Liver (tissue), 8 donors: ENCODE measurements at regions not wholly inside any gene's neighbourhood (a gene's known extent, or its start where the extent isn't known, plus 50 kb on each side); places are given as distances from the start of the nearest gene placed in this dataset.
"Not testable (repeated sequence)": the region's sequence is repeated elsewhere in the genome, so short reads cannot be mapped to it uniquely, and the experiment has no call there.

Source experiments
- DNase-seq: peaks from one replicate; pipeline ENCODE4 v3.0.0-alpha.2; 2017; ENCODE audit warnings: low spot score
- H3K27ac ChIP-seq, 2 donors: one replicate each; pipeline ENCODE4 v1.7.0; 2013; ENCODE audit warnings: inconsistent platforms in 2 of 2, low read length in 2 of 2, control low read depth in 1 of 2, low read depth in 1 of 2, mild to moderate bottlenecking in 1 of 2
- H3K27me3 ChIP-seq, 4 donors: one replicate each; pipeline versions ENCODE4 v1.6.1 to v1.7.0; 2013; ENCODE audit warnings: low read length in 3 of 4, inconsistent platforms in 1 of 4, mild to moderate bottlenecking in 1 of 4, moderate library complexity in 1 of 4; ENCODE audit not compliant: control insufficient read depth in 4 of 4, insufficient read depth in 4 of 4
- H3K36me3 ChIP-seq, 4 donors: one replicate each; pipeline versions ENCODE4 v1.6.1 to v1.7.0; 2013; ENCODE audit warnings: low read length in 3 of 4, mild to moderate bottlenecking in 3 of 4, low read depth in 1 of 4, moderate library complexity in 1 of 4; ENCODE audit not compliant: control insufficient read depth in 4 of 4, insufficient read depth in 3 of 4
- H3K4me1 ChIP-seq, 4 donors: one replicate each; pipeline versions ENCODE4 v1.6.1 to v1.7.0; 2013; ENCODE audit warnings: low read length in 3 of 4, mild to moderate bottlenecking in 3 of 4, moderate library complexity in 1 of 4; ENCODE audit not compliant: control insufficient read depth in 4 of 4, insufficient read depth in 4 of 4
- H3K4me3 ChIP-seq, 3 donors: one replicate each; pipeline versions ENCODE4 v1.6.1 to v1.7.0; 2013; ENCODE audit warnings: low read length in 3 of 3, control low read depth in 1 of 3, low read depth in 1 of 3, mild to moderate bottlenecking in 1 of 3
- H3K9ac ChIP-seq, 2 donors: one replicate each; pipeline ENCODE4 v1.7.0; 2013; ENCODE audit warnings: low read length in 2 of 2, mild to moderate bottlenecking in 2 of 2, moderate library complexity in 2 of 2, control low read depth in 1 of 2, low read depth in 1 of 2
- H3K9me3 ChIP-seq, 4 donors: one replicate each; pipeline versions ENCODE4 v1.6.1 to v1.7.0; 2013; ENCODE audit warnings: low read length in 3 of 4; ENCODE audit not compliant: control insufficient read depth in 4 of 4
- CTCF ChIP-seq: fragments of 150-350 bp; IDR thresholded peaks from 2 replicates; pipeline ENCODE4 v1.5.1; 2017; ENCODE audit warnings: improper control_type of control experiment, low read depth, low read length; ENCODE audit not compliant: missing input control
- EGR1 ChIP-seq, 2 donors: IDR thresholded peaks; 2 replicates each; pipeline ENCODE4 v1.6.1; 2016 to 2018; ENCODE audit warnings: antibody characterized with exemption in 2 of 2, low read depth in 2 of 2
- FOXA1 ChIP-seq: IDR thresholded peaks from 2 replicates; pipeline ENCODE4 v1.6.1; 2016; ENCODE audit warnings: antibody characterized with exemption
- JUND ChIP-seq, 2 donors: IDR thresholded peaks; 2 replicates each; pipeline ENCODE4 v1.6.1; 2016; ENCODE audit warnings: antibody characterized with exemption in 2 of 2
- MAX ChIP-seq: IDR thresholded peaks from 2 replicates; pipeline ENCODE4 v1.6.1; 2016; ENCODE audit warnings: antibody characterized with exemption
- NR2F2 ChIP-seq: IDR thresholded peaks from 2 replicates; pipeline ENCODE4 v1.6.1; 2016; ENCODE audit warnings: antibody characterized with exemption
- RAD21 ChIP-seq, 2 donors: IDR thresholded peaks; 2 replicates each; pipeline ENCODE4 v1.6.1; 2016; ENCODE audit warnings: antibody characterized with exemption in 2 of 2, mild to moderate bottlenecking in 2 of 2
- RXRA ChIP-seq, 2 donors: IDR thresholded peaks; 2 replicates each; pipeline ENCODE4 v1.6.1; 2017 to 2018; ENCODE audit warnings: antibody characterized with exemption in 2 of 2, mild to moderate bottlenecking in 1 of 2
- SP1 ChIP-seq: IDR thresholded peaks from 2 replicates; pipeline ENCODE4 v1.6.1; 2018; ENCODE audit warnings: antibody characterized with exemption, mild to moderate bottlenecking
- TAF1 ChIP-seq: conservative IDR thresholded peaks from 2 replicates; pipeline ENCODE4 v1.6.1; 2016; ENCODE audit warnings: antibody characterized with exemption, mild to moderate bottlenecking
- YY1 ChIP-seq: IDR thresholded peaks from 2 replicates; pipeline ENCODE4 v1.6.1; 2016; ENCODE audit warnings: antibody characterized with exemption, mild to moderate bottlenecking
- ZBTB33 ChIP-seq: IDR thresholded peaks from 2 replicates; pipeline ENCODE4 v1.6.1; 2016; ENCODE audit warnings: antibody characterized with exemption
- WGBS: extraction: QIAGEN DNeasy Blood & Tissue Kit; methylation state at CpG from one replicate; pipeline ENCODE4 v1.1.7; 2013; 5-methylcytosine and 5-hydroxymethylcytosine counted together
- TF ChIP-seq, protein P1 (sequence below): IDR thresholded peaks from 2 replicates; pipeline ENCODE4 v1.6.1; 2016; ENCODE audit warnings: antibody characterized with exemption
- donor health status: healthy.
- donor health status: healthy.
- donor health status: healthy.
- donor health status: healthy.
- donor health status: healthy.

- not testable (repeated sequence) for H3K4me3 ChIP-seq, DNase-seq
These were observed 99.5 kb downstream of the ZNF737 start for GRCh38 chr19:20465922-20466637.

GRCh38 chr19:20453425-20453935 lies 112.1 kb downstream of the ZNF737 start:
- H3K9ac ChIP-seq, result no peak overlapping the region
- H3K9me3 ChIP-seq, result no peaks in the 10 kb centered on the region
- 66% methylated on average over 2 of the region's 2 CpGs for WGBS
- no peaks in the 10 kb centered on the region for H3K27me3 ChIP-seq
- H3K4me3 ChIP-seq, result no peak overlapping the region
- no peak overlapping the region for H3K27ac ChIP-seq
- no peak for TF ChIP-seq JUND (IDR thresholded peaks at IDR 0.05)
- TF ChIP-seq, protein P1, sequence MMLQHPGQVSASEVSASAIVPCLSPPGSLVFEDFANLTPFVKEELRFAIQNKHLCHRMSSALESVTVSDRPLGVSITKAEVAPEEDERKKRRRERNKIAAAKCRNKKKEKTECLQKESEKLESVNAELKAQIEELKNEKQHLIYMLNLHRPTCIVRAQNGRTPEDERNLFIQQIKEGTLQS, result no peak
- no peak for TF ChIP-seq FOXA1
- no peak for TF ChIP-seq TAF1
- no peak for TF ChIP-seq EGR1 (IDR thresholded peaks at IDR 0.05; ENCODE audit: low read depth in 2 of 2)
- TF ChIP-seq RXRA (IDR thresholded peaks at IDR 0.05), result no peak
- no peak for TF ChIP-seq YY1
- no peak for TF ChIP-seq SP1
- no peak for DNase-seq
- H3K4me1 ChIP-seq, result no peaks in the 10 kb centered on the region
- H3K36me3 ChIP-seq, result no peaks in the 10 kb centered on the region

More at GRCh38 chr19:20465922-20466637, 99.5 kb downstream of the ZNF737 start:
- not testable (repeated sequence) for H3K9ac ChIP-seq, H3K4me1 ChIP-seq, H3K9me3 ChIP-seq, H3K27ac ChIP-seq, H3K36me3 ChIP-seq, H3K27me3 ChIP-seq
- 44% methylated on average over 5 of the region's 5 CpGs for WGBS

DNA sequence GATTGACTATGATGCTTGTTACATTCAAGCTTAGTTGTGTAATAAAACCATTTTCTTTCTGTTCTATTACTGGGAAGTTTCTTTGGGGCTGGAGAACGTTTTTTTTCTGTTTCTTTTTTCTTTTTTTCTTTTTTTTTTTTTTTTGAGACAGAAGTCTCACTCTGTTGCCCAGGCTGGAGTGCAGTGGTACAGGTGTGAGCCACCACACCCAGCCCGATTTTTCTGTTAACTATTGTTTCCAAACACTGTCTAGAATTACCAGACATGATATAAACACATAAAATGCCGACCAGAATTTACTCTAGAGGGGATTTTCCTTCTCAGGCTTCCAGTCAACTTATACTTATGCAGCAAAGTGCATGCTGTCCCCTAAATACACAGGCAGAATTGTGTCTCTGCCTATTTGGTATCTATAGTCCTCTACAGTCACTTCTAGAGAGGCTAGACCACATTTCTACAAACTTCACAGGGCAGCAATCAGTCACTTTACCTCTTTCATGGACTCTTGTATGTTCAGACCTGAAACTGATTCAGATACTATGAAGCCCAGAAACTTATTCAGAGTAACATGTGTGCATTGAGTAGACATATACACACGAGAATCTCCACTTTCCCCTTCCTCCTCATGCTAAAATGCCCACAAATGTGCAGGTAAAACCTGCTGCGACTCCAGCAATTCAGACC lies 121.2 kb downstream of the ZNF737 start:
- H3K9me3 ChIP-seq, result peaks cover 0 to 6% (median 1%) of the 10 kb centered on the region in 4 donors
- H3K27ac ChIP-seq, result no peak overlapping the region
- no peak for TF ChIP-seq FOXA1
- TF ChIP-seq NR2F2, result no peak
- TF ChIP-seq CTCF, result no peak
- TF ChIP-seq MAX, result no peak
- TF ChIP-seq, protein P1, result no peak
- TF ChIP-seq RAD21 (IDR thresholded peaks at IDR 0.05), result no peak
- no peak for TF ChIP-seq ZBTB33
- H3K4me3 ChIP-seq, result no peak overlapping the region
- H3K4me1 ChIP-seq, result no peaks in the 10 kb centered on the region
- no peaks in the 10 kb centered on the region for H3K27me3 ChIP-seq
- DNase-seq, result no peak
- WGBS, result 26% methylated on average over 5 of the region's 5 CpGs
- H3K36me3 ChIP-seq, result no peaks in the 10 kb centered on the region
- no peak overlapping the region for H3K9ac ChIP-seq

GRCh38 chr19:20432266-20432842 lies 133.2 kb downstream of the ZNF737 start:
- WGBS, result 82% methylated on average over 4 of the region's 4 CpGs
- H3K36me3 ChIP-seq, H3K4me3 ChIP-seq, H3K9me3 ChIP-seq, H3K27me3 ChIP-seq, DNase-seq, H3K27ac ChIP-seq, H3K9ac ChIP-seq, H3K4me1 ChIP-seq: not testable (repeated sequence)
